LNCAP (cell line): ENCODE measurements at regions not wholly inside any gene's neighbourhood (a gene's known extent, or its start where the extent isn't known, plus 50 kb on each side); places are given as distances from the start of the nearest gene placed in this dataset.

Experiments
- TF ChIP-seq, protein P1 (sequence below): fragments of 450-650 bp; IDR thresholded peaks from 2 replicates; pipeline ENCODE4 v1.5.1; 2017; ENCODE audit warnings: mild to moderate bottlenecking

DNA sequence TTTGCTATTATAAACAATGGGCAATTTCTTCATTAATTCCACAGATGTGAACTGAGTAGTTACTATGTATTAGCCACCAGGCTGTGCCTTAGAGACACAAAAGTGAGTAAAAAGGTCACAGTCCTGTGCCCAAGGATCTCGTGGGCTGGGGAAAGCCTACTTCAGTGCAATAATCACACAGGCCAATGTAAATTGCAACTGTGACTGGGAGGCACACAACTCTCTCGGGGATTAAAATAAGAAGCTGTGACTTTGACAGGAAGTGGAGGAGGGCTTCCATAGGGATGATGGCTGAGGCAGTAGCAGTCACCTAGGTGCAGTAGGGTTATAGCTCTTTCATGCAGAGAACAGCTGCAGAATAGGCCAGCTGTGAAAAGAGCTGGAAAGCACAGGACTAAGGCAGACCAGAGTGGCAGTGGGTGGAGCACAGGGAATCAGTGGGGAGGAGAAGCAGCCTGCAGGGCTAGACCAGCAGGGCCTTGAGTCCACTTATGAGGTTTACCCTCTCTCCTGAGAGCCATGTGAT lies 121.9 kb downstream of the MAB21L3 start:
- TF ChIP-seq, protein P1, sequence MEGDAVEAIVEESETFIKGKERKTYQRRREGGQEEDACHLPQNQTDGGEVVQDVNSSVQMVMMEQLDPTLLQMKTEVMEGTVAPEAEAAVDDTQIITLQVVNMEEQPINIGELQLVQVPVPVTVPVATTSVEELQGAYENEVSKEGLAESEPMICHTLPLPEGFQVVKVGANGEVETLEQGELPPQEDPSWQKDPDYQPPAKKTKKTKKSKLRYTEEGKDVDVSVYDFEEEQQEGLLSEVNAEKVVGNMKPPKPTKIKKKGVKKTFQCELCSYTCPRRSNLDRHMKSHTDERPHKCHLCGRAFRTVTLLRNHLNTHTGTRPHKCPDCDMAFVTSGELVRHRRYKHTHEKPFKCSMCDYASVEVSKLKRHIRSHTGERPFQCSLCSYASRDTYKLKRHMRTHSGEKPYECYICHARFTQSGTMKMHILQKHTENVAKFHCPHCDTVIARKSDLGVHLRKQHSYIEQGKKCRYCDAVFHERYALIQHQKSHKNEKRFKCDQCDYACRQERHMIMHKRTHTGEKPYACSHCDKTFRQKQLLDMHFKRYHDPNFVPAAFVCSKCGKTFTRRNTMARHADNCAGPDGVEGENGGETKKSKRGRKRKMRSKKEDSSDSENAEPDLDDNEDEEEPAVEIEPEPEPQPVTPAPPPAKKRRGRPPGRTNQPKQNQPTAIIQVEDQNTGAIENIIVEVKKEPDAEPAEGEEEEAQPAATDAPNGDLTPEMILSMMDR = no peak

DNA sequence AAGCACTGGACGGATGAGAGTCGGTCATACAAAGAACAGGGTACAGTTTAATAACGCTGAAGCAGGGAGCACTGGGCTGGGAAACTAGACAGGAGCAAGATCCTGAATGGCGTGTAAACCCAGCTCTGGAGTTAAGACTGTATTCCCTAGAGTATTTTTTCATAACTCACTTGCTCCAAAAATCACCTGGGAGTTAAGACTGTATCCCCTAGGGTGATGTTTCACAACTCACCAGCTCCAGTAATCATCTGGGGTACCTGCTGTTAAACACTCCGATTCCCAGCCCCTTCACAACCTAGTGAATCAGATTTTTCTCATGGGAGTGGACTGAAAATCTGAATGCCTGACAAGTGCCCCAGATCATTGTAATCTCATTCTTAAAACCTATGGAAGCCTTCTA lies 123.2 kb downstream of the MAB21L3 start:
- TF ChIP-seq, protein P1 = no peak

DNA sequence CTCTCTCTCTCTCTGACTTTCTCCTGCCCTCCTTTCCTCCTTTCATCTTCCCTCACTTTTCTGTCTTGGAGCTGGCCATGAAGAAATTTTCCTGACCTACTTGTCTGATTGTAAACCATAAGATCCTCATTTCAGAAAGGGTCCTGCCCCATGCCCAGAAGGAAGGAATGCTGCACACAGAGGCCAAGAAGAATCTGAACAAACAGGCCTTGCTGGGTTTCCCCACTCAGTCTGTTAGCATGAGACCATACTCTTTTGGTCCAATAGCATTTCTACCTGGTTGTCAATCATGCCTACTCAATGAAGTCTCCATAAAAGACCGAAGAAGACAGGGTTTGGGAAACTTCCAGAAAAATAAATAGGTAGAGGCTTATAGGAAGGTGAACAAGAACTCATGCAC lies 128.7 kb downstream of the MAB21L3 start:
- TF ChIP-seq, protein P1 = no peak

DNA sequence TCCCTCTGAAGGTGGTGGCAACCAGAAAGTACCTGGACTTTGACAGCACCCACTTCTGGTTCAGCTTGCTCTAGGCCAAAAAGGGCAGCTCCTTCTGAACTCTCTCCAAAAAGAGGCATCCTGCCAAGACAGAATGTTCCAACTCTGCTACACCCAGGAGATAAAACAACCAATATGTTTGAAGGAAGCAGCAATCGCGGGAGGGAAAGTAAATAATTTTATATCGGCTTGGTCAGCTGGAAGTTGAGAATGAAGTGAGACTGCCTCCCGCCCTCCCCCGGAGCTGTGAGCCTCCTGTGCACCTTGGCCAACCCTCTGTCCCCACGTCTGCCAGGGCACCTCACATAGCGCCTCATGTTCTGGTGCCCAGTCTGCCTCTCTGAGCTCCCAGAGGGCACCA lies 130.3 kb upstream of the ATP1A1 start:
- TF ChIP-seq, protein P1 = no peak

DNA sequence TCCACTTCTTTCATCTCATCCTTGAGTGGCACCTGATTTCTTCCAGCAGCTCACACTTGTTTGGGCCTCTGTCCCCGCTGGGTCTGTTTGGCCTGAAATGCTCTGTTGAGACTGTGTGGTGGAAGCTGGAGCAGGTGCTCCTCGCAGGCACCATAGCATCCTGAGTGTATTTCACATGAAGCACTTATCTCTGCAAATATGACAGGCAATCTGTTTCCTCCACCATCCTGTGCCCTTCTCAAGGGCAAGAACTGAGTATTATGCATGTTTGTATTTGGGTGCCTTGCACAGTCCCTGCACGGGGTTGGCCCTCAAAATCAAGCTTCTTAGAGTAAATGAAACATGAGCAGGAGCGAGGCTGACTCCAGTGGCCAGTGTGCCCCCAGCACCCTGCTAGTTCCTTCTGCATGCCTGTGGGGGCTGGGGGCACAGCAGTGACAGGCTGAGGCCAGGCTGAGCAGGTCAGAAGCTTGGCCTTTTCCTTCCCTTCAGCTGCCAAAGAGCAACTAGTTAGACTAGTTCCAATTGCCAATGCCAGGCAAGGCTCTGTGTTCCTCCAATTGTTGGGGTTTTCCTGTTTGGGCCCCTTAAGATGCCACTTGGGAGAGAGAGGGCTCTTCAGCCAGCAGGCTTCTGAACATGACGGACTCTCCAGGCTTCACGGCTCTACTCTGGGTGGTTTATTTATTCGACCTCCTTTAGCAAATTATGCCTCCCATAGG lies 129.6 kb upstream of the ATP1A1 start:
- TF ChIP-seq, protein P1 = no peak

DNA sequence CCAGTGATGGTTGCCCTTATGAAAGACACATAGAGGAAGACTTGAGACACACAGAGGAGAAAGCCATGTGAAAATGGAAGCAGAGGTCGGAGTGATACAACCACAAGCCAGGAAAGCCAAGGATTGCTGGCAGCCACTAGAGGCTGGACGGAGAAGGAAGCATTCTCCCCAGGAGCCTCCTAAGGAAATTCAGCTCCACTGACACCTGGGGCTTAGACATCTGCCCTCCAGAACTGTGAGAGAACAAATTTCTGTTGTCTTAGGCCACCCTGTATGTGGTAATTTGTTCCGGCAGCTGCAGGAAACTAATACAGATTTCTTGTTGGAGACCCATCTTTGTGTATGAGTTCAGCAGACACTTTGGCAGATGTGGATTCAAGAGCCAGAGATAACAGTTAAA lies 126.9 kb upstream of the ATP1A1 start:
- TF ChIP-seq, protein P1 = no peak

DNA sequence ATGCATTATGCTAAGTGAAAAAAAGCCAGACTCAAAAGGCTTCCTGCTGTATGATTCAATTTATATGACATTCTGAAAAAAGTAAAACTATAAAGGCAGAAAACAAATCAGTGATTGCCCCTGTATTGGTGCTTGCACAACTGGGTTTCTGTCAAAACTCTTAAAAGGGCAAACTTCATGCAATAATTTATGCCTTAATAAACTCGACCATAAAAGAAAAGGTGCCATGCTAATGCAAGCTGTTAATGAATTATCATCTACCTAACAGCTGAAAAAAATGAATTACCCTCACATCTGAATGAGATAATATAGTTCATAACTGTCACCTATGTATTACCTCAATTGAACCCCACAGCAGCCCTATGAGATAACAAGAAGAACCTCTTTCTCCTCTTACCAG lies 120.8 kb upstream of the ATP1A1 start:
- TF ChIP-seq, protein P1 = no peak
